Endothelial cell of umbilical vein (primary cell): ENCODE measurements at regions not wholly inside any gene's neighbourhood (a gene's known extent, or its start where the extent isn't known, plus 50 kb on each side); places are given as distances from the start of the nearest gene placed in this dataset.

Experiments
- BruUV-seq: library from RNA; stranded (reverse); fragments of 400-500 nt; replicated peaks from 2 replicates; lab custom pipeline; 2021; lab: Mats Ljungman, UMichigan
- CTCF ChIA-PET: fragments of 300-600, 350-600 bp; sonication (Branson Sonifier 250); formaldehyde crosslinking; loops from one replicate; lab custom pipeline; 2021; ENCODE audit warnings: antibody characterized with exemption, inconsistent platforms; lab: Charles Lee
- POLR2A ChIA-PET: fragments of 300-600, 350-600 bp; sonication (Branson Sonifier 250); formaldehyde crosslinking; loops from one replicate; lab custom pipeline; 2021; ENCODE audit warnings: antibody characterized with exemption, inconsistent platforms; lab: Charles Lee
- DNase-seq: peaks from one replicate; pipeline ENCODE4 v3.0.0-alpha.2; 2011; ENCODE audit warnings: low read depth, low spot score
- FAIRE-seq: peaks from 2 replicates; lab custom pipeline; 2011; peaks lifted over from hg19 to GRCh38; lab: Jason Lieb, UNC
- H2AFZ ChIP-seq: 2 replicates; pipeline ENCODE4 v1.6.0; 2012; ENCODE audit warnings: low read depth, low read length, control low read depth, inconsistent platforms
- H3K27ac ChIP-seq: 2 replicates; pipeline ENCODE4 v1.5.1; 2011; ENCODE audit warnings: low read depth, mild to moderate bottlenecking, control low read depth, low read length, moderate library complexity; ENCODE audit not compliant: insufficient read depth
- H3K27me3 ChIP-seq, 2 experiments: 2 replicates each; pipeline versions ENCODE4 v1.6.0 to v1.6.1; 2011; ENCODE audit warnings: low read length in 2 of 2, mixed read lengths in 1 of 2; ENCODE audit not compliant: control insufficient read depth in 2 of 2, insufficient read depth in 2 of 2
- H3K36me3 ChIP-seq, 2 experiments: 2 replicates in 1 of 2; 3 replicates in 1 of 2; pipeline ENCODE4 v1.5.1; 2011; ENCODE audit warnings: low read length in 2 of 2, mild to moderate bottlenecking in 1 of 2, moderate library complexity in 1 of 2; ENCODE audit not compliant: control insufficient read depth in 2 of 2, insufficient read depth in 2 of 2; ENCODE audit errors: extremely low read depth in 1 of 2
- H3K4me1 ChIP-seq: 3 replicates; pipeline ENCODE4 v1.5.1; 2011; ENCODE audit warnings: mild to moderate bottlenecking, low read length; ENCODE audit not compliant: control insufficient read depth, insufficient read depth; ENCODE audit errors: extremely low read depth
- H3K4me2 ChIP-seq: 2 replicates; pipeline ENCODE4 v1.6.1; 2011; ENCODE audit warnings: low read length, control low read depth, mixed read lengths; ENCODE audit not compliant: insufficient read depth
- H3K4me3 ChIP-seq, 3 experiments: fragments of 200-600 bp in 1 of 3; sonication (generic), shearing (Covaris generic) in 1 of 3; replicated peaks in 1 of 3; 2 replicates each; pipeline ENCODE4 v1.5.1; 2011 to 2016; ENCODE audit warnings: control low read depth in 3 of 3, low read length in 3 of 3, mild to moderate bottlenecking in 2 of 3, inconsistent platforms in 1 of 3, low read depth in 1 of 3, moderate library complexity in 1 of 3; ENCODE audit not compliant: insufficient read depth in 1 of 3
- H3K79me2 ChIP-seq: 2 replicates; pipeline ENCODE4 v1.6.0; 2012; ENCODE audit warnings: low read length, inconsistent platforms; ENCODE audit not compliant: control insufficient read depth, insufficient read depth
- H3K9ac ChIP-seq: replicated peaks from 2 replicates; pipeline ENCODE3; 2011; ENCODE audit warnings: low read length, control low read depth; ENCODE audit not compliant: insufficient read depth; ENCODE audit errors: extremely low read depth
- H3K9me1 ChIP-seq: replicated peaks from 3 replicates; pipeline ENCODE4 v1.6.0; 2011; ENCODE audit warnings: mild to moderate bottlenecking, low read length; ENCODE audit not compliant: control insufficient read depth, insufficient read depth; ENCODE audit errors: extremely low read depth
- H3K9me3 ChIP-seq: replicated peaks from 2 replicates; pipeline ENCODE4 v1.5.1; 2012; ENCODE audit warnings: low read length, inconsistent platforms; ENCODE audit not compliant: control insufficient read depth, insufficient read depth
- H4K20me1 ChIP-seq: replicated peaks from 2 replicates; pipeline ENCODE3; 2011; ENCODE audit warnings: mild to moderate bottlenecking, low read length; ENCODE audit not compliant: control insufficient read depth, insufficient read depth; ENCODE audit errors: extremely low read depth
- CTCF ChIP-seq, 2 donors: IDR thresholded peaks; 1 replicate in 1 of 2; 2 replicates in 1 of 2; pipeline ENCODE4 v1.5.1; 2011; ENCODE audit warnings: low read length in 2 of 2, mild to moderate bottlenecking in 2 of 2, moderate library complexity in 2 of 2, control low read depth in 1 of 2, inconsistent platforms in 1 of 2, low read depth in 1 of 2; ENCODE audit not compliant: insufficient read depth in 1 of 2; ENCODE audit errors: extremely low read depth in 1 of 2
- EZH2 ChIP-seq: IDR thresholded peaks from 2 replicates; pipeline ENCODE4 v1.6.1; 2012; ENCODE audit warnings: borderline replicate concordance, low read depth, mild to moderate bottlenecking, moderate library complexity, low read length, inconsistent platforms; ENCODE audit not compliant: severe bottlenecking
- FOS ChIP-seq: IDR thresholded peaks from 2 replicates; pipeline ENCODE4 v1.6.1; 2011; ENCODE audit warnings: mild to moderate bottlenecking, low read length, moderate library complexity, borderline replicate concordance; ENCODE audit not compliant: insufficient read depth
- GATA2 ChIP-seq: IDR thresholded peaks from 2 replicates; pipeline ENCODE4 v1.7.0; 2011; ENCODE audit warnings: low read depth, mild to moderate bottlenecking, moderate library complexity, mixed read lengths, low read length; ENCODE audit not compliant: insufficient read length, insufficient read depth
- JUN ChIP-seq: IDR thresholded peaks from 2 replicates; pipeline ENCODE4 v1.6.1; 2011; ENCODE audit warnings: borderline replicate concordance, low read depth; ENCODE audit not compliant: insufficient read length, insufficient read depth
- MAX ChIP-seq: IDR thresholded peaks from 2 replicates; pipeline ENCODE4 v1.6.1; 2011; ENCODE audit not compliant: insufficient read depth, insufficient read length
- MYC ChIP-seq: IDR thresholded peaks from one replicate; pipeline ENCODE4 v1.6.1; 2011; ENCODE audit warnings: mild to moderate bottlenecking, low read depth, low read length
- POLR2A ChIP-seq: IDR thresholded peaks from 2 replicates; pipeline ENCODE4 v1.6.1; 2012; ENCODE audit warnings: low read depth, mild to moderate bottlenecking, control low read depth, low read length
- POLR2AphosphoS5 ChIP-seq: IDR thresholded peaks from 2 replicates; pipeline ENCODE4 v1.6.1; 2012; ENCODE audit warnings: low read depth, mild to moderate bottlenecking, control low read depth, low read length, moderate library complexity; ENCODE audit not compliant: insufficient read depth
- dilution Hi-C: fragments of 300-500 bp; cut with MboI; formaldehyde crosslinking; loops from one replicate; pipeline ENCODE4 v1.15.0; 2019; ENCODE audit warnings: low sequenced_read_pairs; ENCODE audit not compliant: extremely low pct_ligation_motif_present
- intact Hi-C: fragments of 100-400 bp; cut with micrococcal nuclease; formaldehyde crosslinking; loops from one replicate; pipeline ENCODE4 v1.10.0; 2022

GRCh38 chr6:121858310-121858709 lies 422.9 kb downstream of the GJA1 start:
- Histone ChIP-seq H3K9ac (no peak overlapping the region), H3K27ac (no peak overlapping the region), H4K20me1 (no peaks in the 10 kb centered on the region), H3K27me3 (no peaks in the 10 kb centered on the region), H3K4me1 (no peaks in the 10 kb centered on the region), H3K36me3 (no peaks in the 10 kb centered on the region), H2AFZ (no peak overlapping the region), H3K9me1 (no peaks in the 10 kb centered on the region), H3K4me2 (no peak overlapping the region), H3K79me2 (no peaks in the 10 kb centered on the region), H3K9me3 (no peaks in the 10 kb centered on the region), H3K4me3 (no peak overlapping the region)
- dilution Hi-C loops = no loop called here
- FAIRE-seq = no peak
- POLR2A ChIA-PET = no interaction called here
- TF ChIP-seq POLR2A (no peak), CTCF (IDR thresholded peaks at IDR 0.05; ENCODE audit: extremely low read depth in 1 of 2, insufficient read depth in 1 of 2, low read depth in 1 of 2, low read length in 2 of 2) (no peak), POLR2AphosphoS5 (no peak), EZH2 (no peak)
- no peak for DNase-seq
- CTCF ChIA-PET = interaction anchor here (1.0 to 2.5 kb wide), 5 partner anchors 9 to 428 kb away, joined by 3 to 24 read pairs (median 5); partner anchors contain the start of gene GJA1
- intact Hi-C loops = no loop called here
- no TSS peak for BruUV-seq

GRCh38 chr6:121858986-121859385 lies 423.5 kb downstream of the GJA1 start:
- DNase-seq (no peak), FAIRE-seq (no peak)
- intact Hi-C loops (no loop called here), dilution Hi-C loops (no loop called here)
- no peaks in the 10 kb centered on the region for H3K27me3 ChIP-seq
- H3K79me2 ChIP-seq = no peaks in the 10 kb centered on the region
- H3K4me2 ChIP-seq = no peak overlapping the region
- H2AFZ ChIP-seq = no peak overlapping the region
- no peak overlapping the region for H3K9ac ChIP-seq
- no peak overlapping the region for H3K27ac ChIP-seq
- no TSS peak for BruUV-seq
- H3K9me3 ChIP-seq = no peaks in the 10 kb centered on the region
- no peaks in the 10 kb centered on the region for H3K4me1 ChIP-seq
- no peak for TF ChIP-seq FOS
- no peak for TF ChIP-seq JUN
- TF ChIP-seq GATA2 = no peak
- TF ChIP-seq POLR2A = no peak
- no peak for TF ChIP-seq EZH2
- TF ChIP-seq CTCF (IDR thresholded peaks at IDR 0.05; ENCODE audit: extremely low read depth in 1 of 2, insufficient read depth in 1 of 2, low read depth in 1 of 2, low read length in 2 of 2) = no peak
- no peak for TF ChIP-seq MYC
- TF ChIP-seq MAX = no peak
- no peak for TF ChIP-seq POLR2AphosphoS5
- no peaks in the 10 kb centered on the region for H3K9me1 ChIP-seq
- H3K36me3 ChIP-seq = no peaks in the 10 kb centered on the region
- H3K4me3 ChIP-seq = no peak overlapping the region
- CTCF ChIA-PET = interaction anchor here (0.6 to 2.5 kb wide), 6 partner anchors 10 to 429 kb away, joined by 3 to 24 read pairs (median 4); partner anchors contain the start of gene GJA1
- POLR2A ChIA-PET = no interaction called here
- no peaks in the 10 kb centered on the region for H4K20me1 ChIP-seq
